Type B pancreatic cell (in vitro differentiated cells): ENCODE measurements at regions not wholly inside any gene's neighbourhood (a gene's known extent, or its start where the extent isn't known, plus 50 kb on each side); places are given as distances from the start of the nearest gene placed in this dataset.

Experiments used
- DNase-seq: peaks from one replicate; pipeline ENCODE4 v3.0.0; 2021; ENCODE audit warnings: mixed read lengths; ENCODE audit not compliant: unreplicated experiment; ENCODE audit errors: extremely low spot score
- H3K27ac Mint-ChIP-seq: 2 replicates; pipeline ENCODE4 v1.8.0; 2021; ENCODE audit warnings: mild to moderate bottlenecking, mixed read lengths
- H3K27me3 Mint-ChIP-seq: 2 replicates; pipeline ENCODE4 v1.8.0; 2021; ENCODE audit warnings: mixed read lengths
- H3K36me3 Mint-ChIP-seq: 2 replicates; pipeline ENCODE4 v1.8.0; 2021; ENCODE audit warnings: mixed read lengths
- H3K4me1 Mint-ChIP-seq: one replicate; pipeline ENCODE4 v1.8.0; 2021; ENCODE audit warnings: mixed read lengths; ENCODE audit not compliant: unreplicated experiment
- H3K4me3 Mint-ChIP-seq: 2 replicates; pipeline ENCODE4 v1.8.0; 2021; ENCODE audit warnings: mild to moderate bottlenecking, mixed read lengths
- H3K9me3 Mint-ChIP-seq: 2 replicates; pipeline ENCODE4 v1.8.0; 2021; ENCODE audit warnings: mixed read lengths
- TF ChIP-seq, protein P1 (sequence below): fragments of 200-600 bp; sonication (generic); conservative IDR thresholded peaks from 2 replicates; pipeline ENCODE4 v1.5.0; 2021; ENCODE audit warnings: antibody characterized with exemption, mild to moderate bottlenecking

DNA sequence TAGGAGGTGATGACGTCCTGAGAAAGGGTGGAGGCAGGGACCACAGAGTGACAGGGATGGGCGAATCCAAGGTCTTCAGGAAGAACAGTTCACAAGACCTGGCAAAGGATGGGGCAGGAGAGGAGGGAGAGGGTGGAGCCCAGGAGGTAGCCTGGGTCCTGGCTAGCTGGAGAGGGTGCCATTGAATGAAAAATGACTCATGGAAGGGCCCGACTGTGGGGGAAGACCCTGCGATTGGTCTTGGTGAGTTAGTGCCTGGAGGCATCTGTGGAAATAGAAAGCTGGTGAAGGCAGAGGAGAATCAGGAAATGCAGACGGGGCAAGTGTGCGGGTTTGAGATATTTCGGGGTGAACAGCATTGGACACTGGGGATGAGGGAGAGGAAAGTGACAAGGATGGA lies 60.3 kb upstream of the SLC45A1 start:
- H3K4me3 Mint-ChIP-seq = no peak overlapping the region
- H3K27me3 Mint-ChIP-seq = no peaks in the 10 kb centered on the region
- no peak for DNase-seq
- peaks cover 4% of the 10 kb centered on the region for H3K9me3 Mint-ChIP-seq
- H3K27ac Mint-ChIP-seq = peak overlapping the region; percentile 69
- TF ChIP-seq, protein P1, sequence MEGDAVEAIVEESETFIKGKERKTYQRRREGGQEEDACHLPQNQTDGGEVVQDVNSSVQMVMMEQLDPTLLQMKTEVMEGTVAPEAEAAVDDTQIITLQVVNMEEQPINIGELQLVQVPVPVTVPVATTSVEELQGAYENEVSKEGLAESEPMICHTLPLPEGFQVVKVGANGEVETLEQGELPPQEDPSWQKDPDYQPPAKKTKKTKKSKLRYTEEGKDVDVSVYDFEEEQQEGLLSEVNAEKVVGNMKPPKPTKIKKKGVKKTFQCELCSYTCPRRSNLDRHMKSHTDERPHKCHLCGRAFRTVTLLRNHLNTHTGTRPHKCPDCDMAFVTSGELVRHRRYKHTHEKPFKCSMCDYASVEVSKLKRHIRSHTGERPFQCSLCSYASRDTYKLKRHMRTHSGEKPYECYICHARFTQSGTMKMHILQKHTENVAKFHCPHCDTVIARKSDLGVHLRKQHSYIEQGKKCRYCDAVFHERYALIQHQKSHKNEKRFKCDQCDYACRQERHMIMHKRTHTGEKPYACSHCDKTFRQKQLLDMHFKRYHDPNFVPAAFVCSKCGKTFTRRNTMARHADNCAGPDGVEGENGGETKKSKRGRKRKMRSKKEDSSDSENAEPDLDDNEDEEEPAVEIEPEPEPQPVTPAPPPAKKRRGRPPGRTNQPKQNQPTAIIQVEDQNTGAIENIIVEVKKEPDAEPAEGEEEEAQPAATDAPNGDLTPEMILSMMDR = no peak
- peaks cover 31% of the 10 kb centered on the region for H3K4me1 Mint-ChIP-seq
- no peaks in the 10 kb centered on the region for H3K36me3 Mint-ChIP-seq

DNA sequence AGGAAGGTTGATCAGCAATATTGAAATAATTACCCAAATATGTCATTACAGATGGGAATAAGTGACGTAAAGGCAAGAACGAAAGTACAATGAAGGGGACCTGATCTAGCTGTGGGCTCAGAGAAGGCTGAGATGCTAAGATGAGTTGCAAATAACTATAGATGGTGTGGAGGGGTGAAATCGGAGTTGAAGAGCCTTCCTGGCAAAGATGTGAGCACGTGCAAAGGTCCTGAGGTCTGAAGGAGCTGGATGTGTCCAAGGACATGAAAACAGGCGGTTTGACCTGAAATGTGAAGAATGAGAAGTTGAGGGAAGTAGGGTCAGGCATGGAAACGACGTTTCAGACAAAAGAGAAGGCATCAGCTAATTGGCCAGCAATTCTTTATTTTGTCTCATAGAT lies 61.6 kb upstream of the SLC45A1 start:
- no peak for DNase-seq
- Mint-ChIP-seq H3K9me3 (peaks cover 4% of the 10 kb centered on the region), H3K36me3 (no peaks in the 10 kb centered on the region), H3K27me3 (no peaks in the 10 kb centered on the region), H3K4me3 (no peak overlapping the region), H3K27ac (no peak overlapping the region), H3K4me1 (peaks cover 32% of the 10 kb centered on the region)
- TF ChIP-seq, protein P1 = no peak

DNA sequence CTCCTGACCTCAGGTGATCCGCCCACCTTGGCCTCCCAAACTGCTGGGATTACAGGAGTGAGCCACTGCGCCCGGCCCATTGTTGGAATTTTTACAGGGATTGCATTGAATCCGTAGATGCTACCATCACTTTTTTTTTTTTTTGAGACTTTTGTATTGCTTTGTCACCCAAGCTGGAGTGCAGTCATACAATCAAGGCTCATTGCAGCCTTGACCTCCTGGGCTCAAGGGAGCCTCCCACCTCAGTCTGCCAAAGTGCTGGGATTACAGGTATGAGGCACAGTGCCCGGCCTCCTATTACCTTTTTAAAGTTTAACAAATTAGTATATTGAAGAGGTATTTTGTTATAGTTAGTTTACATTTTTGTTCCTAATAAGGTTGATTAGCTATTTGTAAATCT lies 62.2 kb upstream of the SLC45A1 start:
- Mint-ChIP-seq H3K4me1 (peaks cover 32% of the 10 kb centered on the region), H3K36me3 (no peaks in the 10 kb centered on the region), H3K27me3 (no peaks in the 10 kb centered on the region), H3K4me3 (no peak overlapping the region), H3K27ac (no peak overlapping the region), H3K9me3 (peaks cover 4% of the 10 kb centered on the region)
- TF ChIP-seq, protein P1 = no peak
- no peak for DNase-seq

DNA sequence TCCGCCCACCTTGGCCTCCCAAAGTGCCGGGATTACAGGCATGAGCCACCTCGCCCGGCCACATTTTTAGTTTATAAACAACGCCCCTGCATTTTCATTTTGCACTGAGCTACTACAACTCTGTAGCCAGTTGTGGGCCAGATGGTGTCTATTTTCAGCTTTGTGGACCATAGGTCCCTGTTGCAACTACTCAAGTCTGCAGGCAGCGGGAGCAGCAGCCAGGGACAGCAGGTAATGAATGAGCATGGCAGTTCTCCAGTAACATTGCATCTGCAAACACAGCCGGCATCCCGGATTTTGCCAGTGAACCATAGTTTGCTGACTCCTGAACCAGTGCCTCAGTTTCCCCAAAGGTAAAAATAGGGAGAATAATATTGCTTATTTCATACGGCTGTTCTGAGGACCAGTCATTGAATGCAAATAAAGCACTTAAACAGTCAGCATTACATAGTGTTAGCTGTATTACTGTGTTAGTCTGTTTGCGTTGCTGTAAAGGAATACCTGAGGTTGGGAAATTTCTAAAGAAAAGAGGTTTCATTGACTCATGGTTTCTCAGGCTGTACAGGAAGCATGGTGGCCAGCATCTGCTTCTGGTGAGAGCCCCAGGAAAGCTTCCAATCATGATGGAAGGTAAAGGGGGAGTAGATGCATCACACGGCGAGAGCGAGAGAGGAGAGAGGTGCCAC lies 65.5 kb upstream of the SLC45A1 start:
- no peak for DNase-seq
- H3K4me1 Mint-ChIP-seq = peaks cover 13% of the 10 kb centered on the region
- TF ChIP-seq, protein P1 = no peak
- H3K36me3 Mint-ChIP-seq = no peaks in the 10 kb centered on the region
- no peak overlapping the region for H3K4me3 Mint-ChIP-seq
- H3K9me3 Mint-ChIP-seq = no peaks in the 10 kb centered on the region
- H3K27me3 Mint-ChIP-seq = no peaks in the 10 kb centered on the region
- peak overlapping the region; percentile 61 for H3K27ac Mint-ChIP-seq

DNA sequence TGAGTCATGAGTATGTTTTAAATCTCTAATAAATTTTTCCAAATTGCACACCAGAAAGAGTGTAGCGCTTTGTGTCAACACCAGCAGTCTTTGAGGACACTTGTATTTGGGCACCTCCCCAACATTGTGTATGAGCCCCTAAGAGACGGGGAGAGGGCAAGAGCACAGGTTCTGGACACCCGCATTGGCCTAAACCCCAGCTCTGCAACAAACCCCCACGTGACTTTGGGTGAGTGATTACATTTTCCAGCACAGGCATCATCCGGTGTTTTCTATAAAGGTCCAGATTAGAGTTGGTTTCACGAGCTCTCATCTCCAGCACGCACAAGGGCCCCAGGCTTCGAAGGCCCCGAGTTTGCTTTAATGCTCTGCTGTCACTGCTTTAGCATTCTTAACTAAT lies 66.3 kb upstream of the SLC45A1 start:
- no peaks in the 10 kb centered on the region for H3K9me3 Mint-ChIP-seq
- H3K36me3 Mint-ChIP-seq = no peaks in the 10 kb centered on the region
- H3K4me1 Mint-ChIP-seq = peaks cover 8% of the 10 kb centered on the region
- no peaks in the 10 kb centered on the region for H3K27me3 Mint-ChIP-seq
- no peak overlapping the region for H3K27ac Mint-ChIP-seq
- DNase-seq = no peak
- TF ChIP-seq, protein P1 = no peak
- no peak overlapping the region for H3K4me3 Mint-ChIP-seq
